ENCODE measurements at regions not wholly inside any gene's neighbourhood (a gene's known extent, or its start where the extent isn't known, plus 50 kb on each side); places are given as distances from the start of the nearest gene placed in this dataset.
A peak's percentile ranks its signal among the peaks of the same experiment; 100 is the strongest.
"Not testable (repeated sequence)": the region's sequence is repeated elsewhere in the genome, so short reads cannot be mapped to it uniquely, and the experiment has no call there.

DNA sequence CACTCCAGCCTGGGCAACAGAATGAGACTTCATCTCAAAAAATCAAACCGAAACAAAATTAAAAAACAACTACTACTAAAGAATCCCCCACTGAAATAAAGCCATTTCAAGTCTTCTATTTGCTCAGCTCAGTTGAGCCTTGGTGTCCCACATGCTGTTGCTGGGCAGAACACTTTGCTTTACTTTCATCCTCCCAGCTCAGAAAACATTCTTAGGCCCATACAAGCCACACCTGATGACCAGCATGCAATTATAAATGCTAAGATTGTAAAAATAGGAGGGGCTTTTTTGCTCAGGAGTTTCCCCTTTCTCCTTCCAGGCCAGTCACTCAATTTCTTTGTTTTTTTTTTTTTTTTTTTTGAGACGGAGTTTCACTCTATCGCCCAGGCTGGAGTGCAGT, 94.6 kb upstream of the PRSS12 start:
- not testable (repeated sequence) for H3K4me3 ChIP-seq (ENCODE audit: low read depth, low read length); DNase-seq (ENCODE audit: low read depth); H3K27me3 ChIP-seq (ENCODE audit: control insufficient read depth, insufficient read depth, low read length); H3K36me3 ChIP-seq (ENCODE audit: control insufficient read depth, insufficient read depth, low read length); FAIRE-seq

DNA sequence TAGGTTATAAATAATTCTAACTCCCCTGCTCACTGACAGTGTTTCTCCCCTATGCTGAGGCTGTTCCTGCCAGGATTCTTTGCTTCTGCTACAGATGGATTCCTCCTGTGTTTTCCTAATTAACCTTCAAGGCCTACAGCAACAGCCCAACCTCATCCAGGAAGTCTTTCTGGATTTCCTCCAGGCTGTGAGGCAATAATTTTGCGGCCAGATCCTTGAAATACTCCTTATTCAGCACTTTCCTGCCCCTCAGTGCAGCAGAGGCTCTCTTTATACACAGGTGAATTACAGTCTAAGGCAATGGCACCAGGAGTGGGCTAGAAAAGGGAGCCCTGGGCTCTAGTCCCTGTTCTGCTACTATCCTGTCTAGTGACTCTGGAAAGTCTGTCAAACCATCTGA, 102.1 kb upstream of the PRSS12 start:
- not testable (repeated sequence) for FAIRE-seq; H3K36me3 ChIP-seq (ENCODE audit: control insufficient read depth, insufficient read depth, low read length); H3K27me3 ChIP-seq (ENCODE audit: control insufficient read depth, insufficient read depth, low read length); DNase-seq (ENCODE audit: low read depth); H3K4me3 ChIP-seq (ENCODE audit: low read depth, low read length)

DNA sequence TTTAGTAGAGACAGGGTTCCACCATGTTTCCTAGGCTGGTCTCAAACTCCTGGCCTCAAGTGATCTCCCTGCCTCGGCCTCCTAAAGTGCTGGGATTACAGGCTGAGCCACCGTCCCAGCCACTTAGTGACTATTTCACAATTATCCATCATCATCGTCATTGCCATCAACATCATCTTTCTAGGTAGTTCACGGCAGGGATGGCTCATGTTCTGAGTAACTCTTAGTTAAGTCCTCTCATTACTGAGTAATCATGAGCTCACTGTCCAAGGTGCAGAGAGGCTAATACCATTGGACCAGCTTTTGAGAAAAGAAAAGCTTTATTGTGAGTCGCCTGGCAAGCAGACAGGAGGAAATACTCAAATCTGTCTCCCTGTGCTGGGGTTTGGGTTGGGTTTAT, 108.6 kb upstream of the PRSS12 start:
- H3K4me3 ChIP-seq (ENCODE audit: low read depth, low read length); H3K36me3 ChIP-seq (ENCODE audit: control insufficient read depth, insufficient read depth, low read length); H3K27me3 ChIP-seq (ENCODE audit: control insufficient read depth, insufficient read depth, low read length): not testable (repeated sequence)
- DNase-seq (ENCODE audit: low read depth) (peak; percentile 74), FAIRE-seq (peak; percentile 96)

DNA sequence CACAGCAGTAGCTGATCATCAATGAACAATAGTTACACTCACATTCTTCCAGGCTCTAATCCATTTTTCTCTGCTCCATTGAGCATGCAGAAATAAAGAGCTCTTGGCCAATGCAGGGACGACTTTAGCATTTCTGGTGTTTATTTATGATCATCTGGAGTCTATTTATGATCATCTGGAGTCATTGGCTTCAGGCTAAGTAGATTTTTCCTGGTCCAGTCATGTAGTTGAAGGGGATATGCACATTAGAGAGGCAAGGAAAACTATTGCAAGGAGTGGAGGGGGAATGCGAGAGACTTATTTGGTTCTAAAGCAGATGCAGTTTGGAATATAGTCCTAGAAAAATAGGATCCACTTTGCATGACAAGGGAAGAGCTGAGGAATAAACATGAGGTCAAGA, 113.0 kb upstream of the PRSS12 start:
- H3K36me3 ChIP-seq (ENCODE audit: control insufficient read depth, insufficient read depth, low read length); FAIRE-seq; H3K27me3 ChIP-seq (ENCODE audit: control insufficient read depth, insufficient read depth, low read length); H3K4me3 ChIP-seq (ENCODE audit: low read depth, low read length); DNase-seq (ENCODE audit: low read depth): not testable (repeated sequence)

DNA sequence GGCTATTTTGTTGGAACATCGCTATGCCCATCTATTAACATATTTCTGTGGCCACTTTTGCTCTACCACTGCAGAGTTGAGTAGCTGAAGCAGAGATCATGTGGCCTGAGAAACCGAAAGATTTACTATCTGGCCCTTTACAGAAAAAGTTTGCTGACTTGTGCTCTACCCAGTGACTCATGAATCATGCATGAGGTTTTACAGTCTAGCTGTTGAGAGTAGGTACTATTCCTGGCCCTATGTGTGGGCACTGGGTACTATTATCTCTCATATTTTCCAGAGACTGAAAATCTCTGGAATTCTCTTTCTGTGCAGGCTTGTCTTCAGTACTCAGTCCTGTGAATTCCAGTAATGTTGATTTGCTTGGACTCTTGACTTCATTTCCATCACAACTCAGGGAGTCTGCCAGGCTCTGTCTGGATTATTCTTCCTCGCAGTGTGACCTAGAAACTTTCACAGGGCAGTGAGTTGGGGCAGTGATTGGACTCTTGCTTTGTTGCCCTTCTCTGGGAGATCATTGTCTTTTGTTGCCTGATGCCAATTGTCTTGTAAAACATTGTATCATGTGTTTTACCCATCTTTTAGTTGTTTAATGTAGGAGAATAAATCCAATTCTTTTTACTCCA, 121.3 kb upstream of the PRSS12 start:
- H3K36me3 ChIP-seq (ENCODE audit: control insufficient read depth, insufficient read depth, low read length); H3K27me3 ChIP-seq (ENCODE audit: control insufficient read depth, insufficient read depth, low read length); H3K4me3 ChIP-seq (ENCODE audit: low read depth, low read length): not testable (repeated sequence)
- DNase-seq (ENCODE audit: low read depth) (peak; percentile 1), FAIRE-seq (peak; percentile 91)

DNA sequence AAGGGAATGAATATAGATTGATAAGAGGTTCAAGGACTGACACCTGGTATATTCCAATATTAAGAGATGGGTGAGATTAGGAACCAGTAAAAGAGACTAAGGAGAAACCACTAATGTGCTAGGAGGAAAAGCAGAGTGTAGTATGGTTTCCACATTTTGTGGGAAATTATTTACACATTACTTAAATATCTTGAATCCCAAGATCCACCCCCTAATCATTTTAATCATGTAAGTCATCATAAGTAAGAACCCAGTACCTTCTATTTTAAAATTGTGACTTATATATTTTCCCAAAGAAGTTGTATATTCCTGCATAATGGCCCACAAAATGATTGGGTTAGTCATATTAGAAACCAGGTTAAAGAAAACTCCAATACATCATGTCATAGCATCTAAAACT, 122.0 kb upstream of the PRSS12 start:
- not testable (repeated sequence) for FAIRE-seq; DNase-seq (ENCODE audit: low read depth); H3K27me3 ChIP-seq (ENCODE audit: control insufficient read depth, insufficient read depth, low read length); H3K36me3 ChIP-seq (ENCODE audit: control insufficient read depth, insufficient read depth, low read length); H3K4me3 ChIP-seq (ENCODE audit: low read depth, low read length)

DNA sequence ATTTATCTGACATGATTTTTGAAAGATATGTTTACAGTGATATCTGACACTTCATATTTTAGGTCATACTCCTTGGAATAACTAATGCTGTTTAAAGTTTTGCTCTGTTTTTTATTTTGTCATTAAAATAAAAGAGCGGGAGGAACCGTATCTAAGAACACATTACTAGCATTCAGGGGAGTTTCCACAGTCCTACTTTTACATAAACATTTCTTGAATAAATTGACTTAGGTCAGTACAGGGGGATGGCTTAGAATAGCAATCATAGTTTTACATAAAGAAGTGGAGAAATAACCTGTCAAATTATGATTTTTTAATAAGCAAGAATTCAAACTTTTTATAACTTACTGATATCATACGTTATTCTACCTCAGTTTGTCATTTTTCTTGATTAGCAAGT, 123.1 kb upstream of the PRSS12 start:
- FAIRE-seq; H3K4me3 ChIP-seq (ENCODE audit: low read depth, low read length): not testable (repeated sequence)

DNA sequence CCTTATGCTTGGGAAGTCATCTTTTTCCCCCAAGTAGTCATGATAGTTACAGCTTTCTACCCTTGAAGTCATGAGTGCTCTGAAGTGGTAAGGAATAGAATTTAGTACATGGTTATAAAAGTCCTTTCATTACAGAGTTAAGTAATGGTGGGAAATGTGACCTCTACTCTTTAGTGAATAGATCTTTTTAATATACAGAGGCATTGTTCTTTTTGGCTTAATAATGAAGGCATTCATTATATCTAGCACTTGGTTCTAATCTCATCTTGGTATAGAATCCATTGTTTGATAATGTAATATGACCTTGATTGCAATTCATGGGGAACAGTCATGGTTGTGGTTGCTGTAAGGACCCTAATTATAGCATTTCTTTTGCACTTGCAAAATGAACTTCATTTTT, 125.0 kb upstream of the PRSS12 start:
- not testable (repeated sequence) for H3K27me3 ChIP-seq (ENCODE audit: control insufficient read depth, insufficient read depth, low read length); FAIRE-seq; H3K4me3 ChIP-seq (ENCODE audit: low read depth, low read length); H3K36me3 ChIP-seq (ENCODE audit: control insufficient read depth, insufficient read depth, low read length); DNase-seq (ENCODE audit: low read depth)

More for the DNA sequence above, 123.1 kb upstream of the PRSS12 start:
- not testable (repeated sequence) for DNase-seq (ENCODE audit: low read depth); H3K27me3 ChIP-seq (ENCODE audit: control insufficient read depth, insufficient read depth, low read length); H3K36me3 ChIP-seq (ENCODE audit: control insufficient read depth, insufficient read depth, low read length)

DNA sequence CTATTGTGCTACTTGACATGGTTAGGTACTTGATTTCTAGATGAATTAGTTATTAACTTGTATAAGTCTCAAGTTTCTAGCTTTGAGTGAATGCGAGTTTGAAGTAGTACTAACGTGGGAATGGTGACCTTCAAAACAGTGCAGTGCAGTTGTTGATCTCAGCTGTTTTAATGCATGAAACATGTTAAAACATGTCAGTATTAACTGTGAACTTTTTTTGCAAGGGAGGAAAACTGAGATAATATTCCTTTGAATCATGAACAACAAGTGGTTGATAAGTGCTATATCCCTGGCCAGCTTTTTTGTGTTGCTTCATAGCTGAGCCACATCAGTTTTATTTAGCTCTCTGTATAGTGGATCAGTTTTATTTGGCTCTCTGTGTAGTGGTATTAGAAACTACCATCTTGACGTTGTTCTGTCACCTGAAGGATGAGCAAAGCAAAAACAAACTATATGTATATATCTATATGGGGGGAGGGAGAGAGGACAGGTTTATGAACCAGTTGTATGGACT, 133.1 kb upstream of the PRSS12 start:
- not testable (repeated sequence) for H3K36me3 ChIP-seq (ENCODE audit: control insufficient read depth, insufficient read depth, low read length); FAIRE-seq; H3K4me3 ChIP-seq (ENCODE audit: low read depth, low read length); H3K27me3 ChIP-seq (ENCODE audit: control insufficient read depth, insufficient read depth, low read length)
- DNase-seq (ENCODE audit: low read depth) = peak; percentile 87

DNA sequence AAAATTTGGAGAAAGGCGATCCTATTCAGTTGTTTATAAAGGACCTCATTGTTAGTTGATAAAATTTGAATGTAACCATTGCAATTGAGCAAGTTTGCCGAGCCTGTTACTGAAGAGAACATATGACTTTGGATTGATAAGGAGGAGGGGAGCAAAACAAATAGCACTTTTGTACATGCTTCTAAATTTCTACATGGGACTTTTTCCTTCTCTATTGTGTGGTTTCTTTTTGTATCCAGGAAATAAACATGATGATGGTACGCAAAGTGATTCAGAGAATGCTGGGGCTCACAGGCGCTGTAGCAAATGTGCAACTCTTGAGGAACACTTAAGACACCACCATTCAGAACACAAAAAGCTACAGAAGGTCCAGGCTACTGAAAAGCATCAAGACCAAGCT, 140.2 kb upstream of the PRSS12 start:
- DNase-seq (ENCODE audit: low read depth); H3K27me3 ChIP-seq (ENCODE audit: control insufficient read depth, insufficient read depth, low read length); H3K4me3 ChIP-seq (ENCODE audit: low read depth, low read length); H3K36me3 ChIP-seq (ENCODE audit: control insufficient read depth, insufficient read depth, low read length); FAIRE-seq: not testable (repeated sequence)

DNA sequence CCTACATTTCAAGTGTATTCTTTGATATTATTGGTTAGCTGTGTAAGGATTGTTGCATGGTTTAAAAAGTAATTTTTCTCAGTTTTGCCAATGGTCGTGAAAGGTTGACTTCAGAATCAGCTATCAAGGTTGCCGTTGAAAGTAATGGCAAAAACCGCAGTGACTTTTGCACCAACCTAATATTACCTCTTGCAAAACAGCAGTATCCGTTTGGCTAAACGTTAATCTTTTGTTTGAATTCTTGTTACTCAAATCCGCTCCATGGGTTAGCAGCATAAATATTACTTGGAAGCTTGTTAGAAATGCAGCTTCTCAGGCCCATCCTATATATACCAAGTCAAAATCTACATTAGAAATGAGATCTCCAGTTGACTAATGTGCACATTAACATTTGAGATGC, 141.6 kb upstream of the PRSS12 start:
- not testable (repeated sequence) for H3K27me3 ChIP-seq (ENCODE audit: control insufficient read depth, insufficient read depth, low read length); H3K4me3 ChIP-seq (ENCODE audit: low read depth, low read length); DNase-seq (ENCODE audit: low read depth); H3K36me3 ChIP-seq (ENCODE audit: control insufficient read depth, insufficient read depth, low read length); FAIRE-seq

DNA sequence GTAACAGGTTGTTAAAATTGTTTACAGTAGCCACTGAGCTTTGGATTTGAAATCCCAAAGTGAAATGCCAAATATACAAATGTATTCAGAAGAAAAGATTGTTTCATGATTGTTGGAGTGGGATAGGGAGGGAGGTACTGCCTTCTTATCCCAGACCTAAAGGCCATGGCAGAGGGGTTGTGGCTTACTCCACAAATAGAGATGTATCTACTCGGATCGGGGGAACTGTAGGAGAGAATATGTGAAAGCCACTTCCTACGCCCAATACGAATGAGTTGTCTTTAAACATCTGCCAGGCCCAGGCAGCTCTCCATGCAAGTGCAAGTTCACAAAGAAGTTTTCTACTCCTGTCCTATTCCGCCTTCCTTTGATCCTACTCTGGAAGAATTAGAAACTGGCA, 150.2 kb upstream of the PRSS12 start:
- not testable (repeated sequence) for FAIRE-seq

DNA sequence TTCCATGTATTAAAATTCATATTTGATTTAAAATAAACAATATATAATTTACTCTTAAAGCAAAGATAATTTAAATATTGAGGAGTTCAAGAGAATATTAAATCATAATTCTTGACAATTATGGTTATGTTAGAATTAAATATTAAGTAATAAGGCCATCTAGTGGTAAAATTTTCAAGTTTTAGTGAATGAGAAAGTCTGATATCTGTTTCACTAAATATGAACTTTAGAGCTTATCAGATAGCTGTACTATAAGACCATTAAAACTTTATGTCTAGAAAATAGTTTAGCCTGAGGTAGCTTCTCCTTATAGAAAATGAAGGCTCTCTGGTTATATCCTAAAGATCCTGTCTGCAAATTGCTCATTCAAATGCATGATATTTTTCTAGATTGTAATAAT, 152.1 kb upstream of the PRSS12 start:
- not testable (repeated sequence) for H3K36me3 ChIP-seq (ENCODE audit: control insufficient read depth, insufficient read depth, low read length); H3K27me3 ChIP-seq (ENCODE audit: control insufficient read depth, insufficient read depth, low read length); FAIRE-seq; H3K4me3 ChIP-seq (ENCODE audit: low read depth, low read length)
- peak; percentile 20 for DNase-seq (ENCODE audit: low read depth)

More for the DNA sequence above, 150.2 kb upstream of the PRSS12 start:
- H3K36me3 ChIP-seq (ENCODE audit: control insufficient read depth, insufficient read depth, low read length); H3K4me3 ChIP-seq (ENCODE audit: low read depth, low read length); H3K27me3 ChIP-seq (ENCODE audit: control insufficient read depth, insufficient read depth, low read length); DNase-seq (ENCODE audit: low read depth): not testable (repeated sequence)

DNA sequence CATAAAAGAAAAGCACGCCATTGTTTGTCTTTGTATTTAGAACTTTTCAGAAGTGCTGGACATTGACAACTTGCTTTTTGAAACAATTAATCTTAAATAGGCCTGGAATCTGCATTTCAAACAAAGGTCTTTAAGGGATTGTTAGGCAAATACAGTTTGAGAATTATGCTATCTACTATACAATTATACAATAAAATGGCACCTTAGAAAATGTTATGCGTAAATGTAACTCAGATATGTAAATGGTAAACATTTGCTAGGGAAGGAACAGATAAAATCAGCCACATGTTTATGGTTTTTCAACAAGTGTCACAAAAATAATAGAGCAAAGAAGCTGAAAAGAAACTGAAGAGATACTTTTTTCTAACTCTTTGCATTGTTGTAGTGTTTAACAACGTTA, 152.7 kb upstream of the PRSS12 start:
- not testable (repeated sequence) for H3K27me3 ChIP-seq (ENCODE audit: control insufficient read depth, insufficient read depth, low read length); FAIRE-seq; DNase-seq (ENCODE audit: low read depth); H3K4me3 ChIP-seq (ENCODE audit: low read depth, low read length); H3K36me3 ChIP-seq (ENCODE audit: control insufficient read depth, insufficient read depth, low read length)

DNA sequence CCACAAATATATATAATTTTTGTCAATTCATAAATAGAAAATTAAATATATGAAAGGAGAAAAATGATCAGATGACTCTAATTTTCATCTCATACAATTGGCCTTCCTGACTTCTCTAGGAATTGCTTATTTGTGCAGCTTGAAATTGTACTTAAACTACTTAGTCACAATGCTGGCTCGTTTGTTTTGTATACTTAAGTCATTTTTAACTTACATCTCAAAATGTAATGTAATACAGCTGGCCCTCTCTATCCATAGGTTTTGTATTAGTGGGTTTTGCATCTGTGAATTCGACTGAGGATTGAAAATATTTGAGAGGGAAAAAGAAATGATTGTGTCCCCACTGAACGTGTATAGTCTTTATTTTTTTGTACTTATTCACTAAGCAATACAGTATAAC, 160.1 kb upstream of the PRSS12 start:
- H3K27me3 ChIP-seq (ENCODE audit: control insufficient read depth, insufficient read depth, low read length); H3K4me3 ChIP-seq (ENCODE audit: low read depth, low read length); DNase-seq (ENCODE audit: low read depth); H3K36me3 ChIP-seq (ENCODE audit: control insufficient read depth, insufficient read depth, low read length); FAIRE-seq: not testable (repeated sequence)

Data from bronchial epithelial cell (primary cell).